CD4-positive, alpha-beta memory T cell (primary cell): ENCODE measurements at regions not wholly inside any gene's neighbourhood (a gene's known extent, or its start where the extent isn't known, plus 50 kb on each side); places are given as distances from the start of the nearest gene placed in this dataset.

ENCODE experiments used
- CTCF ChIA-PET: fragments of 350-600 bp; sonication (Branson Sonifier 250); formaldehyde crosslinking; loops from one replicate; lab custom pipeline; 2021; ENCODE audit warnings: inconsistent platforms; ENCODE audit not compliant: partially characterized antibody; lab: Charles Lee
- POLR2A ChIA-PET: fragments of 350-600 bp; sonication (Branson Sonifier 250); formaldehyde crosslinking; loops from one replicate; lab custom pipeline; 2021; ENCODE audit not compliant: partially characterized antibody; lab: Charles Lee
- DNase-seq, 5 donors: peaks; one replicate each; pipeline versions ENCODE4 v3.0.0 to v3.0.0-alpha.2; 2020 to 2022; ENCODE audit warnings: mixed read lengths in 1 of 5
- H3K27ac ChIP-seq: one replicate; pipeline ENCODE4 v1.7.0; 2013; ENCODE audit warnings: low read depth, low read length
- H3K27me3 ChIP-seq: 2 replicates; pipeline ENCODE4 v1.7.0; 2013; ENCODE audit warnings: mild to moderate bottlenecking, low read length, moderate library complexity; ENCODE audit not compliant: insufficient read depth
- H3K36me3 ChIP-seq: 2 replicates; pipeline ENCODE4 v1.7.0; 2013; ENCODE audit warnings: mild to moderate bottlenecking, low read length, moderate library complexity; ENCODE audit not compliant: insufficient read depth
- H3K4me1 ChIP-seq: 2 replicates; pipeline ENCODE4 v1.7.0; 2013; ENCODE audit warnings: mild to moderate bottlenecking, low read length, moderate library complexity; ENCODE audit not compliant: insufficient read depth
- H3K4me3 ChIP-seq, 2 donors: one replicate each; pipeline ENCODE4 v1.7.0; 2013; ENCODE audit warnings: low read length in 2 of 2, mild to moderate bottlenecking in 1 of 2
- H3K9me3 ChIP-seq, 2 donors: one replicate each; pipeline ENCODE4 v1.7.0; 2013; ENCODE audit warnings: low read length in 2 of 2, control low read depth in 1 of 2; ENCODE audit not compliant: control insufficient read depth in 1 of 2
- H3K27ac Mint-ChIP-seq, 7 donors: one replicate each; pipeline ENCODE4 v1.8.0; 2020 to 2021; ENCODE audit warnings: mixed read lengths in 7 of 7, mild to moderate bottlenecking in 6 of 7, inconsistent platforms in 3 of 7, moderate library complexity in 3 of 7
- H3K27me3 Mint-ChIP-seq, 2 donors: one replicate each; pipeline ENCODE4 v1.8.0; 2020 to 2021; ENCODE audit warnings: mixed read lengths in 2 of 2
- H3K36me3 Mint-ChIP-seq, 2 donors: one replicate each; pipeline ENCODE4 v1.8.0; 2020 to 2021; ENCODE audit warnings: mixed read lengths in 2 of 2, inconsistent platforms in 1 of 2, mild to moderate bottlenecking in 1 of 2
- H3K4me1 Mint-ChIP-seq, 4 donors: one replicate each; pipeline ENCODE4 v1.8.0; 2020 to 2021; ENCODE audit warnings: mixed read lengths in 4 of 4, mild to moderate bottlenecking in 1 of 4
- H3K4me3 Mint-ChIP-seq, 8 donors: one replicate each; pipeline ENCODE4 v1.8.0; 2020 to 2021; ENCODE audit warnings: mixed read lengths in 8 of 8, mild to moderate bottlenecking in 7 of 8, moderate library complexity in 6 of 8, inconsistent platforms in 3 of 8
- H3K9me3 Mint-ChIP-seq, 8 donors: one replicate each; pipeline ENCODE4 v1.8.0; 2020 to 2021; ENCODE audit warnings: mixed read lengths in 8 of 8, mild to moderate bottlenecking in 5 of 8, inconsistent platforms in 3 of 8, moderate library complexity in 1 of 8
- intact Hi-C: fragments of 100-400 bp; cut with micrococcal nuclease; formaldehyde crosslinking; loops from one replicate; pipeline ENCODE4 v1.15.1; 2023

DNA sequence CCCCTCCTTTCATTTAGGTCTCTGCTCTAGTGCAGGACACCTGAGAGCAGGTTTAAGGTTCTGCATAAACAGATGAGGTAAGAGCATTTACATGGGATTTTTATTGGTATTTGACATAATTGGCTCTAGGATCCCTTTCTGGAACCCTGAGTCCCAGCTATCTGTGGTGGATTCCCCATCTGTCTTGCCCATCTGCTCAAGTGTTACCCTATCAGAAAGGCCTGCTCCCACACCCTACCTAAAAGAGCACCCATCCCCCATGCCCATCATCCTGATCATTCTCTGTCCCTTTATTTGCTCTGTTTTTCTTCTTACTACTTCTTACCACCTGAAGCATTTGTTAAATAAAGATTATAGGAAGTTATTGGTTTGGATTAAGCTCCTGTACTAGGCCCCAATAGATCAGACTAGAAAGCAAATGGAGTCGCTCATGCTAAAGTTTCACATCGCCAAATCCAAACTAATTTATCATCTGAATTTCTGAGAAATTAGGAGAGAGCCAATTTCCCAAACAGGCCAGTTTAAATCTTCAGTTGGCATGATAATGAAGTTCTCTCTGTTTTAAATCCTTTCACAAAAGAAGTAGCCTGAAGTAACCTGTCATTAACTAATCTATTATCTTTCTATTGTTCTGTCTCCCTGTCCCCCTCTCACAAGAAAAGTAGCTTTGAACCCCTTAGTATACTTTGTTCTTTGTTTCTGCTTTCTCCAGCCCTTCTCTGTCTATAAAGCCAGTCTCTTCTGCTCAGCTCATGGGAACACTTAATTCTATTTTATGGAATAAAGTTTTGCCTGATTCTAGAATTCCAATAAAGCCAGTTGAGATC is 178.6 kb downstream of the ZNF674 start:
- ChIA-PET CTCF (interaction anchor here (1.5 kb wide), 1 partner anchor 10 kb away, joined by 3 read pairs; no protein-coding TSS in a partner anchor), POLR2A (no interaction called here)
- Mint-ChIP-seq H3K4me1 (no peaks in the 10 kb centered on the region), H3K4me3 (no peak overlapping the region), H3K36me3 (no peaks in the 10 kb centered on the region), H3K27ac (no peak overlapping the region), H3K9me3 (no peaks in the 10 kb centered on the region), H3K27me3 (no peaks in the 10 kb centered on the region)
- Histone ChIP-seq H3K9me3 (no peaks in the 10 kb centered on the region), H3K27me3 (no peaks in the 10 kb centered on the region), H3K27ac (no peak overlapping the region), H3K4me3 (no peak overlapping the region), H3K4me1 (no peaks in the 10 kb centered on the region), H3K36me3 (no peaks in the 10 kb centered on the region)
- intact Hi-C loops, result no loop called here
- DNase-seq, result no peak

DNA sequence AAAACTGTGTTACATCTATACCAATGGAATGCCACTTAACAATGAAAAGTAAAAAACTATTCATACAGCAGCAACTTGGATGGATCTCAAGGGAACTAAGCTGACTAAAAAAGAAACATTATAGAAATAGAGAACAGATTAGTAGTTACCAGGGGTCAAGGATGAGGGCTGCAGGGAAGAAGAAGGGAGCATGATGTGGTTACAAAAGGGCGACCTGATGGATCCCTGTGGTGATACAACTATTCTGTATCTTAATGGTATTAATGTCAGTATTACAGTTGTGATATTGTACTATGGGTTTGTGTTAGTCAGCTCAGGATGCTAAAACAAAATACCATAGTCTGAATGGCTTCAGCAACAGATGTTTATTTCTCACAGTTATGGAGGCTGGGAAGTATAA is 190.7 kb downstream of the ZNF674 start:
- Histone ChIP-seq H3K36me3 (no peaks in the 10 kb centered on the region), H3K4me3 (no peak overlapping the region), H3K27me3 (no peaks in the 10 kb centered on the region), H3K9me3 (no peaks in the 10 kb centered on the region), H3K4me1 (no peaks in the 10 kb centered on the region), H3K27ac (no peak overlapping the region)
- no peak overlapping the region for H3K27ac Mint-ChIP-seq
- H3K27me3 Mint-ChIP-seq, result no peaks in the 10 kb centered on the region
- no peak overlapping the region for H3K4me3 Mint-ChIP-seq
- ChIA-PET POLR2A (no interaction called here), CTCF (no interaction called here)
- H3K9me3 Mint-ChIP-seq, result peaks cover 0 to 14% (median 6%) of the 10 kb centered on the region in 8 donors
- intact Hi-C loops, result no loop called here
- DNase-seq, result no peak
- H3K36me3 Mint-ChIP-seq, result no peaks in the 10 kb centered on the region
- H3K4me1 Mint-ChIP-seq, result no peaks in the 10 kb centered on the region

DNA sequence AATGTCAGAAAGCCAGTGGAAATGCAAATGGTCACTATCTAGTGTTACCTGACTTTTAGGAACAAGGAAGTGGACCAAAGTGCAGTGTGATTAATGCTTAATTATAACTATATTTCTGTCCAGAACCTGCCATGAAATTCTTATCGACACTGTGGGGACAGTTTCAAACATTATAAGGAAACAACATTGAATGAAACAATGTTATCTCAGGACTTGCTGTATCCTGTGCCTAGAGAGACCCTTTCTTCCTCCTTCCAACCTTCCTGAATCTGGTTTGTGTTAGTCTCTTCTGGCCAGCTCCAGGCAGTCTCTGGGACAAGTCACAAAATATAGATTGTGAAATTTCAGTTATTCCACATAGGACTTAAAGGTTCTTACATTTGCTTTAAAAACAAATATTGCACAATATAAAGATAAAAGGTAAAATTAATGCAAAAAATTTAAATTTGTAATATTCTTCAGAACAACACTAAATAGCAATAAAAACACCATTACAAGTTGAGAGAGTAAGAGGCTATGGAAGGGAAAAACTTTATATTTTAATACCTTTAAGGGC is 203.4 kb downstream of the ZNF674 start:
- no peak overlapping the region for H3K27ac Mint-ChIP-seq

DNA sequence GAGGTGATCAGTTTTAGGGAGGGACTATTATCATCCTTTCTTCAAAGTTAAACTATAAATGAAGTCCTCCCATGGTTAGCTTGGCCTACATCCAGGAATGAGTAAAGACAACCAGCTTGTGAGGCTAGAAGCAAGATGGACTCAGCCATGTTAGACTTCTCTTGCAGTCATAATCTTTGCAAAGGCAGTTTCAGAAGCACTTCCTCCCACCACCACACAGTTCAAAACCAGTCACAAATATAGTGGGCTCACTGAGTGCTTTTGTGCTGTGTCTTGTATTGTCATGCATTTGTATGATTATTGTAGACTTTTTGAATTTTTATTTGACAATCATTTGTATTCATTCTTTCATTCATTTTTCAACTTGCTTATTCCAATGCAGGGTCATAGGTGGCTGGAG is 204.5 kb downstream of the ZNF674 start:
- Histone ChIP-seq H3K4me3 (no peak overlapping the region), H3K27me3 (no peaks in the 10 kb centered on the region), H3K4me1 (no peaks in the 10 kb centered on the region), H3K9me3 (no peaks in the 10 kb centered on the region), H3K27ac (no peak overlapping the region), H3K36me3 (no peaks in the 10 kb centered on the region)
- H3K36me3 Mint-ChIP-seq, result no peaks in the 10 kb centered on the region
- H3K9me3 Mint-ChIP-seq, result peaks cover 0 to 2% (median 0%) of the 10 kb centered on the region in 8 donors
- CTCF ChIA-PET, result no interaction called here
- H3K27ac Mint-ChIP-seq, result no peak overlapping the region
- intact Hi-C loops, result no loop called here
- DNase-seq, result no peak
- H3K4me3 Mint-ChIP-seq, result no peak overlapping the region
- H3K4me1 Mint-ChIP-seq, result no peaks in the 10 kb centered on the region
- H3K27me3 Mint-ChIP-seq, result no peaks in the 10 kb centered on the region
- POLR2A ChIA-PET, result no interaction called here

More for the DNA sequence above, 203.4 kb downstream of the ZNF674 start:
- no peak for DNase-seq
- ChIA-PET POLR2A (no interaction called here), CTCF (no interaction called here)
- no peaks in the 10 kb centered on the region for H3K4me1 ChIP-seq
- no peaks in the 10 kb centered on the region for H3K27me3 ChIP-seq
- no peaks in the 10 kb centered on the region for H3K36me3 ChIP-seq
- Mint-ChIP-seq H3K9me3 (peaks cover 0 to 6% (median under 1%) of the 10 kb centered on the region in 8 donors), H3K4me1 (no peaks in the 10 kb centered on the region), H3K36me3 (no peaks in the 10 kb centered on the region), H3K4me3 (no peak overlapping the region), H3K27me3 (no peaks in the 10 kb centered on the region)
- H3K9me3 ChIP-seq, result no peaks in the 10 kb centered on the region
- intact Hi-C loops, result no loop called here
- no peak overlapping the region for H3K4me3 ChIP-seq
- H3K27ac ChIP-seq, result no peak overlapping the region

DNA sequence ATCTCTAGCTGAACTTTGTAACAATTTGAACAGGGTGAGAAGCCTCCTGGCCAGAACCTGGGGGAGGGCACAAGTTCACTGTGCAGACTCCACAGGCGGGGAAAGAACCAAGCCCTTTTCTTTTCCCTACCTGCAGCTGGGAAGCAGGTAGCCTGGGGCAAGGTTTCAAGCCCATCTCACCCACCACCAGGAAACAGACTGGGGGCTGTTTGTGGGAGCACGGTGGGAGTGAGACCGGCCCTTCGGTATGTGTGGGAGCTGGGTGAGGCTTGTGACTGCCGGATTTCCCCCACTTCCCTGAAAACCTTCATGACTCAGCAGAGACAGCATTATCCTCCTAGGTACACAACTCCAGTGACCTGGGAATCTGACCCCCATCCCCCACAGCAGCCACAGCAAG is 211.7 kb downstream of the ZNF674 start:
- intact Hi-C loops, result no loop called here
- DNase-seq, result no peak
- no peaks in the 10 kb centered on the region for H3K4me1 ChIP-seq
- no peak overlapping the region for H3K4me3 Mint-ChIP-seq
- H3K27ac ChIP-seq, result no peak overlapping the region
- POLR2A ChIA-PET, result no interaction called here
- H3K4me3 ChIP-seq, result no peak overlapping the region
- H3K36me3 Mint-ChIP-seq, result no peaks in the 10 kb centered on the region
- no peaks in the 10 kb centered on the region for H3K36me3 ChIP-seq
- H3K9me3 Mint-ChIP-seq, result peaks cover 0 to 2% (median 0%) of the 10 kb centered on the region in 8 donors
- peaks cover 2 to 8% (median 5%) of the 10 kb centered on the region in 4 donors for H3K4me1 Mint-ChIP-seq
- H3K27ac Mint-ChIP-seq, result no peak overlapping the region
- CTCF ChIA-PET, result no interaction called here
- no peaks in the 10 kb centered on the region for H3K27me3 ChIP-seq
- no peaks in the 10 kb centered on the region for H3K9me3 ChIP-seq
- H3K27me3 Mint-ChIP-seq, result no peaks in the 10 kb centered on the region

DNA sequence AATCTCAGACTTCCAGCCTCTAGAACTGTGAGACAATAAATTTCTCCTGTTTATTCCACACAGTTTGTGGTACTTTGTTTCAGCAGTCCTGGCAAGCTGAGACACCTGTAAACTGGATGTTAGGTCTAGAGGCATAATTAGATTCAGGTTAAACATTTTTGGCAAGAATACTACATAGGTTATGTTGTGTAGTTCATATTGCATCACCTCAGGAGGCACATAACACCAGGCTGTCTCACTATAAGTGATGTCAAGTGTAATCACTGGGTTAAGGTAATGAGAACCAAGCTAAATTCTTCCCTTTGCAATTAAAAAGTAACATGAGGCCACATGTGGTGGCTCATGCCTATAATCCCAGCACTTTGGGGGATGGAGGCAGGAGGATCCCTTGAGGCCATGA is 214.2 kb downstream of the ZNF674 start:
- Mint-ChIP-seq H3K27me3 (no peaks in the 10 kb centered on the region), H3K4me3 (no peak overlapping the region), H3K9me3 (peaks cover 0 to 2% (median 0%) of the 10 kb centered on the region in 8 donors), H3K27ac (no peak overlapping the region), H3K36me3 (no peaks in the 10 kb centered on the region), H3K4me1 (peaks cover 8 to 17% (median 12%) of the 10 kb centered on the region in 4 donors)
- H3K27ac ChIP-seq, result no peak overlapping the region
- DNase-seq, result no peak
- ChIA-PET CTCF (no interaction called here), POLR2A (no interaction called here)
- H3K4me3 ChIP-seq, result no peak overlapping the region
- no peaks in the 10 kb centered on the region for H3K27me3 ChIP-seq
- peaks cover 2% of the 10 kb centered on the region for H3K4me1 ChIP-seq
- H3K36me3 ChIP-seq, result no peaks in the 10 kb centered on the region
- no peaks in the 10 kb centered on the region for H3K9me3 ChIP-seq
- intact Hi-C loops, result no loop called here

DNA sequence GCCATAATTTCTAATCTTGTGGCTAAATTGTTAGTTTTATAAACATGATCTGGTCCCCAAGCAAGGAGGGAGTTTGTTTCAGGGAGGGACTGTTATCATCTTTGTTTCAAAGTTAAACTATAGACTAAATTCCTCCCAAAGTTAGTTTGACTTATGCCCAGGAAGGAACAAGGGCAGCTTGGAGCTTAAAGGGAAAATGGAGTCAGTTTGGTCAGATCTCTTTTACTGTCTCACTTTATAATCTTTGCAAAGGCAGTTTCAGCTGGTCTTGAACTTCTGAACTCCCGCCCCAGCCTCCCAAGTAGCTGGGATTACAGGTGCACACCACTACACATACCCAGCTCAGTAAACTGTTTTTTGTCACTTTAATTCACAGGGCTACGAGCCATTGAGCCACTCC is 214.7 kb downstream of the ZNF674 start:
- Mint-ChIP-seq H3K4me3 (no peak overlapping the region), H3K4me1 (peaks cover 8 to 19% (median 15%) of the 10 kb centered on the region in 4 donors), H3K27me3 (no peaks in the 10 kb centered on the region), H3K27ac (no peak overlapping the region), H3K9me3 (peaks cover 0 to 2% (median 0%) of the 10 kb centered on the region in 8 donors), H3K36me3 (no peaks in the 10 kb centered on the region)
- POLR2A ChIA-PET, result no interaction called here
- H3K4me1 ChIP-seq, result peaks cover 7% of the 10 kb centered on the region
- DNase-seq, result no peak
- H3K27me3 ChIP-seq, result no peaks in the 10 kb centered on the region
- no peaks in the 10 kb centered on the region for H3K9me3 ChIP-seq
- no peak overlapping the region for H3K4me3 ChIP-seq
- H3K27ac ChIP-seq, result no peak overlapping the region
- H3K36me3 ChIP-seq, result no peaks in the 10 kb centered on the region
- CTCF ChIA-PET, result no interaction called here
- intact Hi-C loops, result no loop called here
